ENCODE measurements at regions not wholly inside any gene's neighbourhood (a gene's known extent, or its start where the extent isn't known, plus 50 kb on each side); places are given as distances from the start of the nearest gene placed in this dataset.
A peak's percentile ranks its signal among the peaks of the same experiment; 100 is the strongest.

DNA sequence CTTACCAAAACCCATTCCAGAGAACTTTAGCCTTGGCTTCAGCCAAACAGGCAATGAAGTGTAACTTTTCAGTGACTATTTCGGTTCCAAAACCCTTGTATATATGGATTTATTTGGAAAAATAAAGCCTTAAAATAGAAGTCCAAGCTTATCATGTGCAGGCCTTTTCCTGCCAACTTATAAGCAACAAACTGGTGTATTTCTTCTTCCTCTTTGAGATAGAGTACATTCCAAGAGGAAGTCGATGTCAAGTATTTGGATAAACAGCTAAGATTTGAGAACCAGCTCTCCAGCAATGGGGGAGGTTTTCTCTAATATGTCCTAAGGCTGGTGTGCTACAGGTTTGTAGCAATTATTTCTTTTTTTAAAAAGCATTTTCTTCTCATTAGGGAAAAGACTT lies 407.8 kb downstream of the DUSP10 start:
- no peaks in the 10 kb centered on the region for H3K79me1 ChIP-seq (ENCODE audit: low read depth, low read length)
- H3K27ac ChIP-seq (replicated peaks; ENCODE audit: low read length) = no peak overlapping the region
- no peak overlapping the region for H4K8ac ChIP-seq (ENCODE audit: low read depth, low read length)
- H3K9ac ChIP-seq (ENCODE audit: low read depth, low read length, poor library complexity) = no peak overlapping the region
- H3K4me3 ChIP-seq (ENCODE audit: low read length in 2 of 2) = no peak overlapping the region
- no peak overlapping the region for H2BK15ac ChIP-seq (ENCODE audit: low read length)
- H3K4me1 ChIP-seq (ENCODE audit: control insufficient read depth in 2 of 2, insufficient read depth in 1 of 2, low read depth in 1 of 2, low read length in 2 of 2) = peaks cover 0 to 8% of the 10 kb centered on the region in 2 donors
- H3K23ac ChIP-seq (ENCODE audit: low read depth, low read length, poor library complexity) = no peak overlapping the region
- no peak overlapping the region for H2BK120ac ChIP-seq (ENCODE audit: low read depth, low read length)
- no peaks in the 10 kb centered on the region for H3K36me3 ChIP-seq (replicated peaks in 1 of 2; ENCODE audit: control insufficient read depth in 2 of 2, insufficient read depth in 2 of 2, low read length in 2 of 2)
- no peak overlapping the region for H3K14ac ChIP-seq (ENCODE audit: low read length)
- no peaks in the 10 kb centered on the region for H3K27me3 ChIP-seq (ENCODE audit: control insufficient read depth in 3 of 3, insufficient read depth in 3 of 3, low read depth in 1 of 3, low read length in 3 of 3)
- no peak overlapping the region for H3K18ac ChIP-seq (ENCODE audit: low read length)
- H3K4me2 ChIP-seq (ENCODE audit: insufficient read depth, low read length, poor library complexity, severe bottlenecking) = no peak overlapping the region
- H3K4ac ChIP-seq (ENCODE audit: low read length) = no peak overlapping the region
- no peak for DNase-seq (ENCODE audit: low spot score)
- H2BK12ac ChIP-seq (ENCODE audit: low read length) = no peak overlapping the region
- no peak overlapping the region for H2AK5ac ChIP-seq (ENCODE audit: low read depth, low read length)
- no peak overlapping the region for H2AFZ ChIP-seq (ENCODE audit: low read length)
- H4K91ac ChIP-seq (ENCODE audit: low read depth, low read length, poor library complexity) = no peak overlapping the region
- H3K9me3 ChIP-seq (replicated peaks in 1 of 2; ENCODE audit: control insufficient read depth in 2 of 2, insufficient read depth in 1 of 2, low read depth in 1 of 2, low read length in 2 of 2) = peaks cover 0 to 3% of the 10 kb centered on the region in 2 donors
- no CpG with 5 or more reads among the region's 2 CpGs for WGBS, 2 donors (ENCODE audit: extremely low coverage in 2 of 2, insufficient read length in 2 of 2, insufficient replicate concordance in 1 of 2)
- H2BK5ac ChIP-seq (ENCODE audit: low read length) = no peak overlapping the region

DNA sequence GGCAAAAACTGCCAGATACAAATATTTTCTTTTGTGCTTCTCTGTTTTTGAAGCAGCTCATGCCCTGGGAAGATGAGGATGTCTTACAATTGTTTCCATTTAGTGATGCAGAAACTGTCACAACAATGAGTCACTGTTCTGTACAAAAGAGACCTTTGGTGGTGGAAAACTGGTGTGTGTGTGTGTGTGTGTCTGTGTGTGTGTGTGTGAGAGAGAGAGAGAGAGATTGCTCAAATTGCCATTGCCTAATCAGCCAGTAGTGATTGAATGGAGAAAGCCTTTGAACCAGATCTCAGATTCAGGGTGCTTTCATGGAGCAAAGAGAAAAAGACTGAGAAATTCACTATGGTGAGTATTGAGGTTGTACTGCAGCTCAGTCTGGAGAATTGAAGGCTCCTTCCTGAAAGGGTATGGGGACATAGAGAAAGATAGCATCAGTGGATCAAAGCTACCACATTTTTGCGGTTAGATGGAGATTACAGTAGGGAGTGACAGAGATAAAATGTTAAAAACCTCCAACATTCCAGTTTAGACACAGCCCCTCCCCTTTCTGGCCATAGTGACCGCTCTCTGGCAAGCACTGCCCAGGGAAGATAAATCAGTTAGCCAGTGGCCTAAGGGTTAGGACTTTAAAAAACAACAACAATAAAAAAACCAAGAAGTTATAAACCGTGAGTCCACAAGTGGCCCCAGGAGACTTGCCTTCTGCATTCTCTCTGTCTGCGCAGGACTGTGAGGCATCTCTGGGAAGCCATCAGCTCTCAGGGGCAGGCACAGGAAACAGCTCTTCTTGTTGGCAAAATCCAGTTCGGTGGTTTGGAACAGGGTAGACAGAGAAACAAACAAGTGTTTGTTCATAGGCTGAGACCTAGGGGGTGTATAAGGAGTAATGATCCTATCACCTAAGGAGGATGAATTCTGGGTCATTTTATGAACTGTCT lies 406.5 kb downstream of the DUSP10 start:
- H3K23ac ChIP-seq (ENCODE audit: low read depth, low read length, poor library complexity) = no peak overlapping the region
- no peak overlapping the region for H3K4me3 ChIP-seq (ENCODE audit: low read length in 2 of 2)
- H2BK15ac ChIP-seq (ENCODE audit: low read length) = no peak overlapping the region
- peaks cover 0 to 8% of the 10 kb centered on the region in 2 donors for H3K4me1 ChIP-seq (ENCODE audit: control insufficient read depth in 2 of 2, insufficient read depth in 1 of 2, low read depth in 1 of 2, low read length in 2 of 2)
- DNase-seq (ENCODE audit: low spot score) = peak; percentile 42
- WGBS, 2 donors (ENCODE audit: extremely low coverage in 2 of 2, insufficient read length in 2 of 2, insufficient replicate concordance in 1 of 2) = no CpG with 5 or more reads among the region's 5 CpGs
- no peak overlapping the region for H3K14ac ChIP-seq (ENCODE audit: low read length)
- no peak overlapping the region for H2BK12ac ChIP-seq (ENCODE audit: low read length)
- H2AK5ac ChIP-seq (ENCODE audit: low read depth, low read length) = no peak overlapping the region
- H4K8ac ChIP-seq (ENCODE audit: low read depth, low read length) = no peak overlapping the region
- no peaks in the 10 kb centered on the region for H3K27me3 ChIP-seq (ENCODE audit: control insufficient read depth in 3 of 3, insufficient read depth in 3 of 3, low read depth in 1 of 3, low read length in 3 of 3)
- no peak overlapping the region for H3K4me2 ChIP-seq (ENCODE audit: insufficient read depth, low read length, poor library complexity, severe bottlenecking)
- no peak overlapping the region for H4K91ac ChIP-seq (ENCODE audit: low read depth, low read length, poor library complexity)
- H3K79me1 ChIP-seq (ENCODE audit: low read depth, low read length) = no peaks in the 10 kb centered on the region
- no peak overlapping the region for H2BK5ac ChIP-seq (ENCODE audit: low read length)
- H2AFZ ChIP-seq (ENCODE audit: low read length) = no peak overlapping the region
- H3K18ac ChIP-seq (ENCODE audit: low read length) = no peak overlapping the region
- H3K36me3 ChIP-seq (replicated peaks in 1 of 2; ENCODE audit: control insufficient read depth in 2 of 2, insufficient read depth in 2 of 2, low read length in 2 of 2) = no peaks in the 10 kb centered on the region
- no peak overlapping the region for H2BK120ac ChIP-seq (ENCODE audit: low read depth, low read length)
- H3K9me3 ChIP-seq (replicated peaks in 1 of 2; ENCODE audit: control insufficient read depth in 2 of 2, insufficient read depth in 1 of 2, low read depth in 1 of 2, low read length in 2 of 2) = peaks cover 0 to 3% of the 10 kb centered on the region in 2 donors
- no peak overlapping the region for H3K27ac ChIP-seq (replicated peaks; ENCODE audit: low read length)
- H3K9ac ChIP-seq (ENCODE audit: low read depth, low read length, poor library complexity) = no peak overlapping the region
- H3K4ac ChIP-seq (ENCODE audit: low read length) = no peak overlapping the region

DNA sequence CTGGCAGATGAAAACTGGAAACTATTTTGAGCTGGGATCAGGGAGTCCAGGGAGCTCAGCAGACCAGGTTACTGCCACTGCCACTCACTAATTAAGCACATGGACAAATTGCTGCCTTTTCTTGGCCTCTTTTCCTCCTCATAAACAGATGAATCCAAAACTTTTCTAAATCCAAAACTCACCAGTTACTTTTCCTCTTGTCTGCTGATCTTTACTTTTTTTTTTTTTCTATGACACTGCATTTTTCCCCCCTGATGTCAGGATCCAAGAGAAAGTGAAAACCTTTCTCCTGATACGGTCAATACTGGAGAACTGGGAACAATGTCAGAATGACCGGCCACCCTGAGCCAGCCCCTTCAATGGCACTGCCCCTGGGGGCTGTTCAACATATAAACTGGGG lies 405.8 kb downstream of the DUSP10 start:
- H3K14ac ChIP-seq (ENCODE audit: low read length) = no peak overlapping the region
- H3K36me3 ChIP-seq (replicated peaks in 1 of 2; ENCODE audit: control insufficient read depth in 2 of 2, insufficient read depth in 2 of 2, low read length in 2 of 2) = no peaks in the 10 kb centered on the region
- H3K27me3 ChIP-seq (ENCODE audit: control insufficient read depth in 3 of 3, insufficient read depth in 3 of 3, low read depth in 1 of 3, low read length in 3 of 3) = no peaks in the 10 kb centered on the region
- H4K8ac ChIP-seq (ENCODE audit: low read depth, low read length) = no peak overlapping the region
- no peak overlapping the region for H3K27ac ChIP-seq (replicated peaks; ENCODE audit: low read length)
- WGBS, 2 donors (ENCODE audit: extremely low coverage in 2 of 2, insufficient read length in 2 of 2, insufficient replicate concordance in 1 of 2) = no CpG with 5 or more reads among the region's 2 CpGs
- H2BK15ac ChIP-seq (ENCODE audit: low read length) = no peak overlapping the region
- H3K9me3 ChIP-seq (replicated peaks in 1 of 2; ENCODE audit: control insufficient read depth in 2 of 2, insufficient read depth in 1 of 2, low read depth in 1 of 2, low read length in 2 of 2) = peaks cover 0 to 3% of the 10 kb centered on the region in 2 donors
- H3K23ac ChIP-seq (ENCODE audit: low read depth, low read length, poor library complexity) = no peak overlapping the region
- no peak overlapping the region for H2BK12ac ChIP-seq (ENCODE audit: low read length)
- H3K79me1 ChIP-seq (ENCODE audit: low read depth, low read length) = no peaks in the 10 kb centered on the region
- no peak overlapping the region for H3K18ac ChIP-seq (ENCODE audit: low read length)
- no peak overlapping the region for H3K4ac ChIP-seq (ENCODE audit: low read length)
- DNase-seq (ENCODE audit: low spot score) = no peak
- H2BK120ac ChIP-seq (ENCODE audit: low read depth, low read length) = no peak overlapping the region
- H3K4me2 ChIP-seq (ENCODE audit: insufficient read depth, low read length, poor library complexity, severe bottlenecking) = no peak overlapping the region
- no peak overlapping the region for H2AFZ ChIP-seq (ENCODE audit: low read length)
- H4K91ac ChIP-seq (ENCODE audit: low read depth, low read length, poor library complexity) = no peak overlapping the region
- no peak overlapping the region for H3K9ac ChIP-seq (ENCODE audit: low read depth, low read length, poor library complexity)
- H3K4me1 ChIP-seq (ENCODE audit: control insufficient read depth in 2 of 2, insufficient read depth in 1 of 2, low read depth in 1 of 2, low read length in 2 of 2) = peaks cover 0 to 8% of the 10 kb centered on the region in 2 donors
- no peak overlapping the region for H2AK5ac ChIP-seq (ENCODE audit: low read depth, low read length)
- no peak overlapping the region for H3K4me3 ChIP-seq (ENCODE audit: low read length in 2 of 2)
- H2BK5ac ChIP-seq (ENCODE audit: low read length) = no peak overlapping the region

GRCh38 chr1:221337106-221337505 lies 404.8 kb downstream of the DUSP10 start:
- H4K91ac ChIP-seq (ENCODE audit: low read depth, low read length, poor library complexity) = no peak overlapping the region
- no peak overlapping the region for H3K4ac ChIP-seq (ENCODE audit: low read length)
- no peak for DNase-seq (ENCODE audit: low spot score)
- no peak overlapping the region for H3K23ac ChIP-seq (ENCODE audit: low read depth, low read length, poor library complexity)
- no peak overlapping the region for H3K27ac ChIP-seq (replicated peaks; ENCODE audit: low read length)
- no peak overlapping the region for H2AFZ ChIP-seq (ENCODE audit: low read length)
- H3K79me1 ChIP-seq (ENCODE audit: low read depth, low read length) = no peaks in the 10 kb centered on the region
- no peak overlapping the region for H3K9ac ChIP-seq (ENCODE audit: low read depth, low read length, poor library complexity)
- H3K9me3 ChIP-seq (replicated peaks in 1 of 2; ENCODE audit: control insufficient read depth in 2 of 2, insufficient read depth in 1 of 2, low read depth in 1 of 2, low read length in 2 of 2) = peaks cover 0 to 2% of the 10 kb centered on the region in 2 donors
- H2BK12ac ChIP-seq (ENCODE audit: low read length) = no peak overlapping the region
- H2AK5ac ChIP-seq (ENCODE audit: low read depth, low read length) = no peak overlapping the region
- no peak overlapping the region for H2BK5ac ChIP-seq (ENCODE audit: low read length)
- H3K4me2 ChIP-seq (ENCODE audit: insufficient read depth, low read length, poor library complexity, severe bottlenecking) = no peak overlapping the region
- H3K14ac ChIP-seq (ENCODE audit: low read length) = no peak overlapping the region
- no peak overlapping the region for H2BK15ac ChIP-seq (ENCODE audit: low read length)
- H3K36me3 ChIP-seq (replicated peaks in 1 of 2; ENCODE audit: control insufficient read depth in 2 of 2, insufficient read depth in 2 of 2, low read length in 2 of 2) = no peaks in the 10 kb centered on the region
- no peak overlapping the region for H2BK120ac ChIP-seq (ENCODE audit: low read depth, low read length)
- H3K4me3 ChIP-seq (ENCODE audit: low read length in 2 of 2) = no peak overlapping the region
- H3K4me1 ChIP-seq (ENCODE audit: control insufficient read depth in 2 of 2, insufficient read depth in 1 of 2, low read depth in 1 of 2, low read length in 2 of 2) = peaks cover 0 to 8% of the 10 kb centered on the region in 2 donors
- no peak overlapping the region for H3K18ac ChIP-seq (ENCODE audit: low read length)
- WGBS, 2 donors (ENCODE audit: extremely low coverage in 2 of 2, insufficient read length in 2 of 2, insufficient replicate concordance in 1 of 2) = no CpG with 5 or more reads among the region's 2 CpGs
- no peak overlapping the region for H4K8ac ChIP-seq (ENCODE audit: low read depth, low read length)
- no peaks in the 10 kb centered on the region for H3K27me3 ChIP-seq (ENCODE audit: control insufficient read depth in 3 of 3, insufficient read depth in 3 of 3, low read depth in 1 of 3, low read length in 3 of 3)

Data from neuronal stem cell (in vitro differentiated cells).